Astrocyte of the spinal cord (primary cell): ENCODE measurements at regions not wholly inside any gene's neighbourhood (a gene's known extent, or its start where the extent isn't known, plus 50 kb on each side); places are given as distances from the start of the nearest gene placed in this dataset.
"Not testable (repeated sequence)": the region's sequence is repeated elsewhere in the genome, so short reads cannot be mapped to it uniquely, and the experiment has no call there.

ENCODE experiments used
- DNase-seq: peaks from one replicate; pipeline ENCODE4 v3.0.0; 2011; ENCODE audit warnings: low read depth, low spot score
- H3K4me3 ChIP-seq: 2 replicates; pipeline ENCODE4 v1.5.1; 2011; ENCODE audit warnings: low read depth, mild to moderate bottlenecking, low read length, moderate library complexity
- CTCF ChIP-seq: IDR thresholded peaks from 2 replicates; pipeline ENCODE4 v1.5.1; 2012; ENCODE audit warnings: low read depth, mild to moderate bottlenecking, low read length, inconsistent platforms
- in situ Hi-C: cut with HindIII; loops from 2 replicates; pipeline ENCODE4 v1.10.0; 2017; ENCODE audit warnings: low sequenced_read_pairs

GRCh38 chr12:123049398-123050240 lies 69.1 kb downstream of the ARL6IP4 start:
- peak; percentile 14 for DNase-seq
- no peak for TF ChIP-seq CTCF
- in situ Hi-C loops, result no loop called here
- H3K4me3 ChIP-seq, result no peak overlapping the region

- in situ Hi-C loops, H3K4me3 ChIP-seq, DNase-seq: not testable (repeated sequence)
Observed at GRCh38 chr12:123047892-123048291, 67.4 kb downstream of the ARL6IP4 start.

GRCh38 chr12:123047289-123047688 lies 66.8 kb downstream of the ARL6IP4 start:
- TF ChIP-seq CTCF, result no peak
- DNase-seq, result no peak
- in situ Hi-C loops, result no loop called here
- no peak overlapping the region for H3K4me3 ChIP-seq

- DNase-seq, result no peak
- H3K4me3 ChIP-seq, result no peak overlapping the region
- in situ Hi-C loops, result no loop called here
- TF ChIP-seq CTCF, result no peak
Observed at GRCh38 chr12:123046431-123046830, 66.0 kb downstream of the ARL6IP4 start.

- no peak for DNase-seq
- in situ Hi-C loops, result no loop called here
Observed at GRCh38 chr12:123045678-123046077, 65.2 kb downstream of the ARL6IP4 start.

GRCh38 chr12:123044351-123044750 lies 63.9 kb downstream of the ARL6IP4 start:
- in situ Hi-C loops, result no loop called here
- no peak for DNase-seq
- H3K4me3 ChIP-seq, result no peak overlapping the region
- no peak for TF ChIP-seq CTCF

More at GRCh38 chr12:123045678-123046077, 65.2 kb downstream of the ARL6IP4 start:
- no peak for TF ChIP-seq CTCF
- no peak overlapping the region for H3K4me3 ChIP-seq

GRCh38 chr12:123043536-123044001 lies 63.1 kb downstream of the ARL6IP4 start:
- peak; percentile 94 for DNase-seq
- peak; percentile 91 for TF ChIP-seq CTCF
- in situ Hi-C loops, result no loop called here
- H3K4me3 ChIP-seq, result no peak overlapping the region
